ENCODE measurements at regions not wholly inside any gene's neighbourhood (a gene's known extent, or its start where the extent isn't known, plus 50 kb on each side); places are given as distances from the start of the nearest gene placed in this dataset.

GRCh38 chr6:21845018-21845417 lies 251.5 kb downstream of the SOX4 start:
- TF ChIP-seq CTCF (IDR thresholded peaks at IDR 0.05): no peak
- no peak for TF ChIP-seq SIN3A (IDR thresholded peaks at IDR 0.05; ENCODE audit: borderline replicate concordance, insufficient read depth, low read depth, low read length)
- TF ChIP-seq POLR2AphosphoS5 (IDR thresholded peaks at IDR 0.05; ENCODE audit: low read depth, low read length): no peak
- no peak for TF ChIP-seq REST (IDR thresholded peaks at IDR 0.05; ENCODE audit: insufficient read depth in 1 of 2, low read depth in 2 of 2, low read length in 1 of 2)
- TF ChIP-seq TCF7L2 (IDR thresholded peaks at IDR 0.05; ENCODE audit: low read depth, low read length): no peak
